CD4-positive, alpha-beta T cell (primary cell): ENCODE measurements at regions not wholly inside any gene's neighbourhood (a gene's known extent, or its start where the extent isn't known, plus 50 kb on each side); places are given as distances from the start of the nearest gene placed in this dataset.
"Not testable (repeated sequence)": the region's sequence is repeated elsewhere in the genome, so short reads cannot be mapped to it uniquely, and the experiment has no call there.

Source experiments
- ATAC-seq: fragments of 200-7000 bp; cut with Tn5 transposase; one replicate; pipeline ENCODE4 v1.10.0; 2022; ENCODE audit warnings: mild to moderate bottlenecking; ENCODE audit not compliant: poor library complexity
- CTCF ChIA-PET: fragments of 350-600 bp; sonication (Branson Sonifier 250); formaldehyde crosslinking; loops from one replicate; lab custom pipeline; 2021; ENCODE audit warnings: antibody characterized with exemption, inconsistent platforms; lab: Charles Lee
- POLR2A ChIA-PET: fragments of 350-600 bp; sonication (Branson Sonifier 250); formaldehyde crosslinking; loops from one replicate; lab custom pipeline; 2021; ENCODE audit warnings: antibody characterized with exemption, inconsistent platforms; lab: Charles Lee
- DNase-seq, 14 experiments: peaks; one replicate each; pipeline ENCODE4 v3.0.0-alpha.2; 2013 to 2020; ENCODE audit warnings: mixed read lengths in 2 of 14
- H3K27ac ChIP-seq, 2 donors: one replicate each; pipeline versions ENCODE4 v1.5.1 to v1.7.0; 2013; ENCODE audit warnings: low read length in 2 of 2, low read depth in 1 of 2, mild to moderate bottlenecking in 1 of 2
- H3K27me3 ChIP-seq, 2 experiments: 1 replicate in 1 of 2; 2 replicates in 1 of 2; pipeline versions ENCODE4 v1.6.1 to v1.7.0; 2013; ENCODE audit warnings: low read length in 2 of 2, control low read depth in 1 of 2, mild to moderate bottlenecking in 1 of 2, moderate library complexity in 1 of 2; ENCODE audit not compliant: insufficient read depth in 2 of 2, control insufficient read depth in 1 of 2
- H3K36me3 ChIP-seq: one replicate; pipeline ENCODE4 v1.6.1; 2013; ENCODE audit warnings: low read length, control low read depth; ENCODE audit not compliant: insufficient read depth
- H3K4me1 ChIP-seq: one replicate; pipeline ENCODE4 v1.6.1; 2013; ENCODE audit warnings: low read length, control low read depth; ENCODE audit not compliant: insufficient read depth
- H3K4me3 ChIP-seq: one replicate; pipeline ENCODE4 v1.5.1; 2013; ENCODE audit warnings: mild to moderate bottlenecking, low read length, moderate library complexity
- H3K9me3 ChIP-seq, 2 experiments: 1 replicate in 1 of 2; 2 replicates in 1 of 2; pipeline versions ENCODE4 v1.6.1 to v1.7.0; 2013; ENCODE audit warnings: low read length in 2 of 2, mild to moderate bottlenecking in 2 of 2, control low read depth in 1 of 2, moderate library complexity in 1 of 2; ENCODE audit not compliant: control insufficient read depth in 1 of 2, insufficient read depth in 1 of 2
- H3K27ac Mint-ChIP-seq: one replicate; pipeline ENCODE4 v1.8.0; 2020; ENCODE audit warnings: mixed read lengths
- H3K27me3 Mint-ChIP-seq: one replicate; pipeline ENCODE4 v1.8.0; 2021; ENCODE audit warnings: mixed read lengths
- H3K36me3 Mint-ChIP-seq: one replicate; pipeline ENCODE4 v1.8.0; 2021; ENCODE audit warnings: low read depth, mixed read lengths
- H3K4me1 Mint-ChIP-seq: one replicate; pipeline ENCODE4 v1.8.0; 2021; ENCODE audit warnings: low read depth, mixed read lengths
- H3K4me3 Mint-ChIP-seq: one replicate; pipeline ENCODE4 v1.8.0; 2020; ENCODE audit warnings: mild to moderate bottlenecking, mixed read lengths
- H3K9me3 Mint-ChIP-seq: one replicate; pipeline ENCODE4 v1.8.0; 2020; ENCODE audit warnings: mixed read lengths
- intact Hi-C, 2 experiments: fragments of 100-400 bp; cut with DNase I in 1 of 2; cut with micrococcal nuclease in 1 of 2; formaldehyde crosslinking; loops; one replicate each; pipeline versions ENCODE4 v1.15.1 to v1.9.0; 2023 to 2025; cut with DNase I, micrococcal nuclease

GRCh38 chr1:223952801-223953200, 107.1 kb upstream of the TP53BP2 start:
- not testable (repeated sequence) for H3K27me3 Mint-ChIP-seq

DNA sequence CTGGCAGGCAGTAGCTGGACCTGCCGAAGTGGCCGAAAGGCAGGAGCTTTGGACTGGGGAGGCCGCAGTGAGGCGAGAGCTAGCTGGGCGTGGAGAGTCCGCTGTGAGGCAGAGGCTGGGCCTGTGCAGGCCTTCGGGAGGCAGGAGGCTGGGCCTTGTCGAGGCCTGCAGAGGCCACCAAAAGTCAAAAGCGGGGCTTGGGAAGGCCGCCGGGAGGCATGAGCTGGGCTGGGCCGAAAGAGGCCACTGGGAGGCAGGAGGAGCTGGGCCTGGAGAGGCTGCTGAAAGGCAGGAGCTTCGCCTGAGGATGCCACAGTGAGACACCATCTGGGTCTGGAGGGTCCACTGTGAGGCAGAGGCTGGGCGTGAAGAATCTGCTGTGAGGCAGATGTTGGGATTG, 105.8 kb upstream of the TP53BP2 start:
- H3K27me3 ChIP-seq, CTCF ChIA-PET, H3K27ac ChIP-seq, H3K27ac Mint-ChIP-seq, H3K4me1 ChIP-seq, ATAC-seq, H3K9me3 Mint-ChIP-seq, H3K36me3 ChIP-seq, H3K4me3 ChIP-seq, intact Hi-C loops, H3K4me1 Mint-ChIP-seq, POLR2A ChIA-PET, H3K4me3 Mint-ChIP-seq, H3K27me3 Mint-ChIP-seq, H3K9me3 ChIP-seq, DNase-seq: not testable (repeated sequence)
- peaks cover 10% of the 10 kb centered on the region for H3K36me3 Mint-ChIP-seq

More at GRCh38 chr1:223952801-223953200, 107.1 kb upstream of the TP53BP2 start:
- intact Hi-C loops, CTCF ChIA-PET, H3K4me3 Mint-ChIP-seq, H3K4me1 ChIP-seq, H3K4me1 Mint-ChIP-seq, H3K4me3 ChIP-seq, H3K27ac Mint-ChIP-seq, H3K9me3 Mint-ChIP-seq, POLR2A ChIA-PET, DNase-seq, H3K9me3 ChIP-seq, H3K36me3 ChIP-seq, ATAC-seq, H3K27me3 ChIP-seq, H3K27ac ChIP-seq: not testable (repeated sequence)
- peaks cover 10% of the 10 kb centered on the region for H3K36me3 Mint-ChIP-seq

DNA sequence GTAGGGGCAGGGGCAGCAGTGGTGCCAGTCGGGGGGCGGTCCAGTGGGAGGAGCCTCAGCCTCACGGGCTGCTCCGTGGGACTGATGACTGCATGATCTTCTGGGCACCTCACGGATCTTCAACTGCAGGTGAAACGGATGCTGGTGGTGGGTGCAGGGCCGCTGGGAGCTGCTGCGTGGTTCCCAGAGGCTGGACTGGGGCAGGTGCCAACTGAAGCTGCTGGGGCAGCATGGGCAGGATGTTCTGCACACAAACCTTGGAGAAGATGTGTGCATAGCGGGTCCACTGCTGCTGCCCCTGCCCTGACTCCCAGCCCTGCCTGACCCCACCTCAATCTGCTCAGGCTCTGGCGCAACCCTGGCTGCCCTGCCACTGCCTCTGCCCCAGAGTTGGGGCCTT, 104.2 kb upstream of the TP53BP2 start:
- H3K4me3 Mint-ChIP-seq, H3K27me3 Mint-ChIP-seq, POLR2A ChIA-PET, H3K27ac Mint-ChIP-seq, DNase-seq, H3K4me3 ChIP-seq, H3K9me3 Mint-ChIP-seq, H3K4me1 ChIP-seq, ATAC-seq, H3K4me1 Mint-ChIP-seq, H3K36me3 ChIP-seq, CTCF ChIA-PET, H3K27ac ChIP-seq, H3K9me3 ChIP-seq, intact Hi-C loops, H3K27me3 ChIP-seq: not testable (repeated sequence)
- peaks cover 10% of the 10 kb centered on the region for H3K36me3 Mint-ChIP-seq

- H3K27me3 ChIP-seq, H3K27ac ChIP-seq, H3K4me1 Mint-ChIP-seq, POLR2A ChIA-PET, DNase-seq, intact Hi-C loops, CTCF ChIA-PET, H3K9me3 ChIP-seq, H3K4me3 Mint-ChIP-seq, H3K27me3 Mint-ChIP-seq, H3K36me3 ChIP-seq, H3K9me3 Mint-ChIP-seq, H3K4me3 ChIP-seq, H3K27ac Mint-ChIP-seq, H3K4me1 ChIP-seq, ATAC-seq: not testable (repeated sequence)
- peaks cover 10% of the 10 kb centered on the region for H3K36me3 Mint-ChIP-seq
Measured at GRCh38 chr1:223948041-223948440, 102.3 kb upstream of the TP53BP2 start.

DNA sequence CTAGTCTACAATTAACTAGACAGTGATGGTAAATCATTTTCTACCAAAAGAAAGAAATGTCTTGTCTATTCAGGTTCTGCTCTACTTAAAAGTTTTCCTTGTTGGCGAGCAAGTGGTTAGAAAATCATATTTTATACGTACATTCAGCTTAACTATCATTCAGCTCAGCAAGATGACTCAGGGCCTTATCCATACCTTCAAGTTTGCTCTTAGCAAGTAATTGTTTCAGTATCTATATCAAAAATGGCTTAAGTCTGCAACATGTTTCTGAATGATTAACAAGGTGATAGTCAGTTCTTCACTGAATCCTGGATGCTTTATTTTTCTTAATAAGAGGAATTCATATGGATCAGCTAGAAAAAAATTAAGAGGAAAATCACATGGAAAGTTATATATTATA, 90.8 kb upstream of the TP53BP2 start:
- POLR2A ChIA-PET, intact Hi-C loops, ATAC-seq: not testable (repeated sequence)

GRCh38 chr1:223931476-223931875, 85.7 kb upstream of the TP53BP2 start:
- H3K4me3 Mint-ChIP-seq, CTCF ChIA-PET, POLR2A ChIA-PET, DNase-seq, H3K27me3 Mint-ChIP-seq, H3K4me3 ChIP-seq, H3K9me3 ChIP-seq, H3K4me1 Mint-ChIP-seq, ATAC-seq, H3K4me1 ChIP-seq, H3K27me3 ChIP-seq, H3K27ac Mint-ChIP-seq, intact Hi-C loops, H3K9me3 Mint-ChIP-seq, H3K36me3 Mint-ChIP-seq, H3K27ac ChIP-seq, H3K36me3 ChIP-seq: not testable (repeated sequence)

More for the DNA sequence above, 90.8 kb upstream of the TP53BP2 start:
- H3K27me3 Mint-ChIP-seq, H3K9me3 Mint-ChIP-seq, H3K27ac Mint-ChIP-seq, H3K36me3 Mint-ChIP-seq, H3K4me3 ChIP-seq, DNase-seq, CTCF ChIA-PET, H3K36me3 ChIP-seq, H3K4me3 Mint-ChIP-seq, H3K4me1 ChIP-seq, H3K27ac ChIP-seq, H3K27me3 ChIP-seq, H3K9me3 ChIP-seq, H3K4me1 Mint-ChIP-seq: not testable (repeated sequence)

GRCh38 chr1:223920805-223921204, 75.1 kb upstream of the TP53BP2 start:
- CTCF ChIA-PET = not testable (repeated sequence)

More at GRCh38 chr1:223920805-223921204, 75.1 kb upstream of the TP53BP2 start:
- ATAC-seq, H3K4me1 ChIP-seq, POLR2A ChIA-PET, intact Hi-C loops, H3K4me3 Mint-ChIP-seq, H3K27me3 ChIP-seq, H3K27ac Mint-ChIP-seq, H3K27ac ChIP-seq, H3K9me3 ChIP-seq, H3K36me3 Mint-ChIP-seq, H3K4me1 Mint-ChIP-seq, H3K9me3 Mint-ChIP-seq, H3K4me3 ChIP-seq, H3K27me3 Mint-ChIP-seq, H3K36me3 ChIP-seq: not testable (repeated sequence)
- peak in 6 of 14 experiments; percentile 1 to 7 (median 2) for DNase-seq
